ENCODE measurements at regions not wholly inside any gene's neighbourhood (a gene's known extent, or its start where the extent isn't known, plus 50 kb on each side); places are given as distances from the start of the nearest gene placed in this dataset.

DNA sequence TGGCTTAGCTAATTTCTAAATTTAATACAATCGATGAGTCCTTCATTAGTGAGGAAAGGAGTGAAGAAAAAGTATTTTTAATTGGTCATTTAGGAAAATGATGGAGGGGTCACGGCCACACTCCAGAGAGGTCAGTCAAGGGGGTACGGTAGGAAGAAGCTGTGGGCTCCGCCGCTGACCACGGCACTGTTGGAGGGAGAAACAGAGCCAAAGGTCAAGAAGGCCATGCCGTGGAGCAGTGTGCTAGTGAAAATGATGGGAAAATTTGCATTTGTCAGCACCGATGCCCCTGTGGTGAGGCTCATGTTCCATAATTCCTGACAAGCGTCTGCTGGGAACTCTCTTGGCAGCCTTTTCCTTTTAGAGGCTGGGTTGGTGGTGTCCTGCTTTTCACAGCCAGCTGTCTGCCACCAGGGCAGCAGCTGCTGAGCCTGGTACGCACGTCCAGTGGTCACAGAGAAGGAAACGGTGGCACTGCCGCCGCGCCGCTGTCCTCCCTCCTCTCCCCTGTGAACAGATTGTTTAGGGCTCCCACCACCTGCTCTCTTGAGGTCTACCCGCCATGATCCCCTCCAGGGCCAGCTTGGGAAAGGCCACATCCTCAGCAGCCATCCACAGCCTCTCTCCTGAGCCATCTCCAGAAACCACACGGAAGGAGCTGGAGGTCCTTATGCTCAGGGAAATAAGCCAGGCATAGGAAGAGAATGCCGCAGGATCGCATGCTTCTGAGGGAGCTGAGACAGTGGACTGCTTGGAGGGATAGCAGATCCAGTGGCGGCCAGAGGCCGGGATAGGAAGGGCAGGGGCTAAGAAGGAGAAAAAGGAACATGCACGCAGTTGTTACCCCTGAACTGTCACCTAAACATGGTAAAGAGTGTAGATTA, 263.7 kb upstream of the PPP2R2D start:
- Histone ChIP-seq H3K4me3 (ENCODE audit: low read depth, low read length) (no peak overlapping the region), H3K9me3 (ENCODE audit: control insufficient read depth, insufficient read depth, low read length) (no peaks in the 10 kb centered on the region), H3K9ac (ENCODE audit: low read depth, low read length) (no peak overlapping the region), H3K36me3 (ENCODE audit: control insufficient read depth, insufficient read depth, low read length) (no peaks in the 10 kb centered on the region), H3K27me3 (ENCODE audit: control insufficient read depth, insufficient read depth, low read length) (no peaks in the 10 kb centered on the region), H3K4me1 (ENCODE audit: control insufficient read depth, insufficient read depth, low read length) (peaks cover 6% of the 10 kb centered on the region; the same call in 1 of the 2 replicates), H3K27ac (ENCODE audit: low read depth, low read length) (no peak overlapping the region)

DNA sequence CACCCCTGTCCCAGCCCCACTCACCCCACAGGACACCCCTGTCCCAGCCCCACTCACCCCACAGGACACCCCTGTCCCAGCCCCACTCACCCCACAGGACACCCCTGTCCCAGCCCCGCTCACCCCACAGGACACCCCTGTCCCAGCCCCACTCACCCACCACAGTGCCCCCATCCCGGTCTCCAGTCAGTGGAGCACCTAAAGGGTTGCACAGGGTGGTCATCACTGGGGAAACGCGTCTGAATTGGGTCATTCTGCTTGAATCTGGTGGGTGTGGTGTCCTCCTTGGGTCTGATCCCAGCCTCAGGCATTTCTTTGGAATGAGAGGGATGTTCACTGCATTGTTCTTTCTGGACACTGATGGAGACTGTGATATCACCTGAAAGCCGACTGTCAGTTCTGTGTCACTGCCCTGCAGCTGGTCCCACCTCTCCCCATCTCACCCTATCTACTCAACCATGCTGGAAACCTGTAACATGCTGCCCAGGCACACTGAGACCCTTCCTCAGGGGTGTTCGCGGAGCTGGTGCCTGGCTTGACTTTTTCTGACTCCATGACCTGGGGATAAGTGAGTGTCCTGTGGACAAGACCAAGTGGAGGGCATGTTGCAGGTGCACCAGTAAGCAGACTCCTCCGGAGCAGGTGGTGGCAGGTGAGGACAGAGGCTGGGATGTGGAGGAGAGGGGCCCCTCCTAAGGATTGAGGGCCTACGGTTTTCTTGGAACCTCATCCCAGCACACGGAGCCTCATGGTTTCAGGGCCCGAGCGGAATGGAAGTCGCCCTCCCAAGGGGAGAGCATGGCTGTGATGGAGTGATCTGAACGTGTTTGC, 262.5 kb upstream of the PPP2R2D start:
- H3K9ac ChIP-seq (ENCODE audit: low read depth, low read length) = no peak overlapping the region
- peaks cover 6% of the 10 kb centered on the region; the same call in 1 of the 2 replicates for H3K4me1 ChIP-seq (ENCODE audit: control insufficient read depth, insufficient read depth, low read length)
- no peak overlapping the region for H3K27ac ChIP-seq (ENCODE audit: low read depth, low read length)
- H3K36me3 ChIP-seq (ENCODE audit: control insufficient read depth, insufficient read depth, low read length) = no peaks in the 10 kb centered on the region
- H3K9me3 ChIP-seq (ENCODE audit: control insufficient read depth, insufficient read depth, low read length) = no peaks in the 10 kb centered on the region
- H3K4me3 ChIP-seq (ENCODE audit: low read depth, low read length) = no peak overlapping the region
- no peaks in the 10 kb centered on the region for H3K27me3 ChIP-seq (ENCODE audit: control insufficient read depth, insufficient read depth, low read length)

DNA sequence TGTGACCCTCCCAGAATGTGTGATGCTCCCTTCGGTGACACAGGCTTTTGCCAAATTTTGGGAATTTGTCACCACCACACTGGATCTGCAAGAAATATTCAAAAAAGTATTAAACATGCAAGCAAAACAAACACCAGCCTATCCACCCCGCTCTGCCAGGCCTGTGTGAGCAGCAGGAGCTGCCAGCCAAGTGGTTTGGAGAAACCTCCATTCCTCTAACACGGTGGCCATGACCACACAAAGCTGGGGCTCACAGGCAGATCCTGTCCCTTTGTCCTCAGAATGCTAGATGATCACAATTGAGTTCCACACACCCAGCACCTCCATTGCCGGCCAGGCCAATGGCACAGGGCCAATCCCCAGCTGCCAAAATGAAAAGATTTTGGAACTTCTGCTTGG, 261.9 kb upstream of the PPP2R2D start:
- H3K9me3 ChIP-seq (ENCODE audit: control insufficient read depth, insufficient read depth, low read length) = no peaks in the 10 kb centered on the region
- no peak overlapping the region for H3K4me3 ChIP-seq (ENCODE audit: low read depth, low read length)
- no peak overlapping the region for H3K27ac ChIP-seq (ENCODE audit: low read depth, low read length)
- H3K4me1 ChIP-seq (ENCODE audit: control insufficient read depth, insufficient read depth, low read length) = peaks cover 6% of the 10 kb centered on the region; the same call in 1 of the 2 replicates
- no peaks in the 10 kb centered on the region for H3K27me3 ChIP-seq (ENCODE audit: control insufficient read depth, insufficient read depth, low read length)
- no peaks in the 10 kb centered on the region for H3K36me3 ChIP-seq (ENCODE audit: control insufficient read depth, insufficient read depth, low read length)
- no peak overlapping the region for H3K9ac ChIP-seq (ENCODE audit: low read depth, low read length)

DNA sequence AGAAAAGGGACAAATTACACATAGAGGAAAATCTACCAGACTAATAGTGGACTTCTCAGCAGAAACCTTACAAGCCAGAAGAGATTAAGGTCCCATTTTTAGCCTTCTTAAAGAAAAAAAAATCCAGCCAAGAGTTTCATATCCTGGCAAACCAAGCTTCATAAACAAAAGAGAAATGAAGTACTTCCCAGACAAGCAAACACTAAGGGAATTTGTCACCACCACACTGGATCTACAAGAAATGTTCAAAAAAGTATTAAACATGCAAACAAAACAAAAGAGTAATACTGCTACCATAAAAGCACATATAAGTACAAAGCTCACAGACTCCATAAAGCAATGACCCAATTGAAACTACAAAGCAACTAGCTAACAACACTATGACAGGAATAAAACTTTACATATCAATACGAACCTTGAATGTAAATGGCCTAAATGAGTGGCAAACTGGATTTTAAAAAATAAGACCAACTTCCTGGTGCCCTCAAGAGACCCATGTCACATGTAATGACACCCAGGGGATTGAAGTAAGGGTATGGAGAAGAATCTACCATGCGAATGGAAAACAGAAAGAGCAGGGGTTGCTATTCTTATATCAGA, 260.7 kb upstream of the PPP2R2D start:
- Histone ChIP-seq H3K4me3 (ENCODE audit: low read depth, low read length) (no peak overlapping the region), H3K9me3 (ENCODE audit: control insufficient read depth, insufficient read depth, low read length) (no peaks in the 10 kb centered on the region), H3K36me3 (ENCODE audit: control insufficient read depth, insufficient read depth, low read length) (no peaks in the 10 kb centered on the region), H3K4me1 (ENCODE audit: control insufficient read depth, insufficient read depth, low read length) (peaks cover 6% of the 10 kb centered on the region; the same call in 1 of the 2 replicates), H3K27ac (ENCODE audit: low read depth, low read length) (no peak overlapping the region), H3K9ac (ENCODE audit: low read depth, low read length) (no peak overlapping the region), H3K27me3 (ENCODE audit: control insufficient read depth, insufficient read depth, low read length) (no peaks in the 10 kb centered on the region)

DNA sequence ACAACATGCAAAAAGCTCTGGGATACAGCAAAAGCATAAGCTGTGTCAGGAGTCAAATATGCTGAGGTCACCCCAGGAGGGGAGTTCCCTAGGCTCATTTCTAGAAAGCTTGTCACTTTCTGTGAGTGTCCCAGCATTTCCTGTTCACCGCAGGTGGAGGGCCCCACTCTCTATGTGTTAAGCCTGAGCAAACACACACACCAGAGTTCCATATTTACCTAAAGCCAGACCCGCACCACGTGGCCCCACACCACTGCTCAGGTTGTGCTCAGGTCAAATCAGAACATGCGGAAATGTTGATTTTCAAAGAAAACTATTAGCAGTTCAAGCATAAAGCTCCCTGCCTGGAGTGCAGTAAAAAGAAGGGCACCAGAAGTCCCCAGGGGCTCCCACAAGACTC, 259.6 kb upstream of the PPP2R2D start:
- Histone ChIP-seq H3K36me3 (ENCODE audit: control insufficient read depth, insufficient read depth, low read length) (no peaks in the 10 kb centered on the region), H3K4me3 (ENCODE audit: low read depth, low read length) (no peak overlapping the region), H3K27me3 (ENCODE audit: control insufficient read depth, insufficient read depth, low read length) (no peaks in the 10 kb centered on the region), H3K4me1 (ENCODE audit: control insufficient read depth, insufficient read depth, low read length) (peaks cover 6% of the 10 kb centered on the region; the same call in 1 of the 2 replicates), H3K27ac (ENCODE audit: low read depth, low read length) (peak overlapping the region; percentile 38), H3K9me3 (ENCODE audit: control insufficient read depth, insufficient read depth, low read length) (no peaks in the 10 kb centered on the region), H3K9ac (ENCODE audit: low read depth, low read length) (no peak overlapping the region)

DNA sequence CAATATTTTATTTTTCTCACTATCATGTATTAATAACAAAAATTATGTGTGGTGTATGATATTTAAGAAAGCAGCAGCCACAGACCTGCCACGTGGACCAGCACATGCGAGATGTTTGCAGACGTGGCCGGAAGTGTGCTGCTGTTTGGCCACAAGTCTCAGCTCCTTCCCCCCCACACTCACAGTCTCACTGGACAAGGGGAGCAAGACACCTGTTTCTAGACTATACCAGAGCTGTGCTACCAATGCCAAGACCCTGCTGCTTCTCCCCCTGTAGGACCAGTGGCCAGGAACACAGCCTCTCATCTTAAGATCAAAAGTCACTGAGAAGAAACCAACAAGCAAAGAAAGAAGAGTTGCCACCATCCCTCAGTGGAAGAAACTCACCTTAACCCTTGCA, 258.9 kb upstream of the PPP2R2D start:
- Histone ChIP-seq H3K27me3 (ENCODE audit: control insufficient read depth, insufficient read depth, low read length) (no peaks in the 10 kb centered on the region), H3K36me3 (ENCODE audit: control insufficient read depth, insufficient read depth, low read length) (no peaks in the 10 kb centered on the region), H3K9ac (ENCODE audit: low read depth, low read length) (no peak overlapping the region), H3K4me1 (ENCODE audit: control insufficient read depth, insufficient read depth, low read length) (peaks cover 6% of the 10 kb centered on the region; the same call in 1 of the 2 replicates), H3K4me3 (ENCODE audit: low read depth, low read length) (no peak overlapping the region), H3K27ac (ENCODE audit: low read depth, low read length) (no peak overlapping the region), H3K9me3 (ENCODE audit: control insufficient read depth, insufficient read depth, low read length) (no peaks in the 10 kb centered on the region)

DNA sequence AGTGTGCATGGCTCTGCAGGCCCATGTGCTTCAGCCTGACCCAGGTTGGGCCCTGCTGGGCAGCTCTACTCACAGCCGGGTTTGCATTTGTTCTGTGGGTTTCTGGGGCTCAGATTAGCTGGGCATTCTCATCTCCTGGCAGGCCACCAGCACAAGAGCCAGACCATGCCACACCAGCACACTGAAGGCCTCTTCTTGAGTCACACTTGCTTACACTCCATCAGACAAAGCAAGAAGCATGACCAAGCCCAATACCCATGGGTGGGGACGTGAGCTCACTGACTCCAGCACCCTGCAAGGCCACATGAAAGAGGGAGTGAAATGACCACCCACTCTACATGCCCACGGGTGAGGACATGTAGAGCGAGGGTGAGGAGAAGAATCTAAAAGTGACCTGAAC, 257.8 kb upstream of the PPP2R2D start:
- H3K27ac ChIP-seq (ENCODE audit: low read depth, low read length) = no peak overlapping the region
- H3K9ac ChIP-seq (ENCODE audit: low read depth, low read length) = no peak overlapping the region
- H3K4me3 ChIP-seq (ENCODE audit: low read depth, low read length) = no peak overlapping the region
- H3K9me3 ChIP-seq (ENCODE audit: control insufficient read depth, insufficient read depth, low read length) = no peaks in the 10 kb centered on the region
- no peaks in the 10 kb centered on the region for H3K36me3 ChIP-seq (ENCODE audit: control insufficient read depth, insufficient read depth, low read length)
- no peaks in the 10 kb centered on the region for H3K27me3 ChIP-seq (ENCODE audit: control insufficient read depth, insufficient read depth, low read length)
- H3K4me1 ChIP-seq (ENCODE audit: control insufficient read depth, insufficient read depth, low read length) = peaks cover 6% of the 10 kb centered on the region; the same call in 1 of the 2 replicates

DNA sequence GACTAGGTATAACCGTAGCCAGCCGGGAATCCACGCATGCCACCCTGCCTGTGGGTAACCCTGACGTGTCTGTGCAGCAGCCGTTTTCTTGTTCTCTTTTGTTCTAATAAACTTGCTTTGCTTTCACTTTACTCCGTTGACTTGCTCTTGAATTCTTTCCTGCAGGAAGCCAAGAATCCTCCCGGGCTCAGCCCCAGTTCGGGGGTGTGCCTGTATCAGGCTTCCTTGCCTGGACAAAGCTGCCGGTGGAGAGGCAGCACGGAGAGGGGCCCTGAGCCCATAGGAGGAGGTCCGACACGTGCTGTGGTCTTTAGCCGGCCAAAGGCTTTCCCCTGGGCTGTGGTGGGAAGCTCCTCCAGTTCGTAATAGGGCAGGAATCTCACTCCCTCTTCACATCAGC, 256.5 kb upstream of the PPP2R2D start:
- no peaks in the 10 kb centered on the region for H3K27me3 ChIP-seq (ENCODE audit: control insufficient read depth, insufficient read depth, low read length)
- H3K9me3 ChIP-seq (ENCODE audit: control insufficient read depth, insufficient read depth, low read length) = no peaks in the 10 kb centered on the region
- H3K36me3 ChIP-seq (ENCODE audit: control insufficient read depth, insufficient read depth, low read length) = no peaks in the 10 kb centered on the region
- no peak overlapping the region for H3K9ac ChIP-seq (ENCODE audit: low read depth, low read length)
- H3K4me1 ChIP-seq (ENCODE audit: control insufficient read depth, insufficient read depth, low read length) = peaks cover 6% of the 10 kb centered on the region; the same call in 1 of the 2 replicates
- H3K27ac ChIP-seq (ENCODE audit: low read depth, low read length) = no peak overlapping the region
- no peak overlapping the region for H3K4me3 ChIP-seq (ENCODE audit: low read depth, low read length)

DNA sequence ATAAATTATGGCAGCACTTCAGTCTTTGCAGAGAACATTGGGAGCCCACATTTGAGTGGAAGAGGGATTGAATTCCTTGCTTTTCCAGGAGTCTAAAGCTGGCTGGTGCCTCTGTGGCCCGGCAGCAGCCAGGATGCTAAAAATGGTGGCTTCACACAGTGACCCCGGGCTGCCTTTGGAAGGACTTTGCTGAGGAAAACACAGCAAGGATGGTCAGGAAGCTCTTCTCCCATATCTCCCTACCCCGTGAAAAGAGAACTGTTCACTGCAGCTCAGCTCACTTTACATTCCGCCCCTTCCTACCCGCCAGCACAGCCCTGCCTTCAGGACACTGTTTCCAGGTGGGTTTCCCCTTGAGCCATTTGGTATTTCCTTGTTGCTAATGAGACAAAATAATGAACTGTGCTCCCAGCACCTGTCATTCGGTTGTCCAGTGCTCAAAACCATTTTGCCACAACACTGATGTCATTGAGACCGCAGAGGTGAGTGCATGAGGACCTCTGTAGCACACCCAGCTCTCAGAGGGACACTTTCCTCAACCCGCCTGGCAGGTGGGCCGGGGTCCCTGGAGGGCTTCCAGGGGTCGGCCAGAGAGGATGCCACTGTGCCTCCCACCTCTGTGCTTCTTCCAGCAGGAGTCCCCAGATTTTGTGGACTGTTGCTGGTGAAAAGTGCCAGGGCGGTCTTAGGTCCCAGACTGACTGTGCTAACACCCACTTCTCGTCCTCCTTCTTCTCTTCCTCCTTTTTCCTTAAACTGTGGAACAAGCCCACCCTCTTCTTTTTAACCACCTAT, 255.7 kb upstream of the PPP2R2D start:
- H3K27me3 ChIP-seq (ENCODE audit: control insufficient read depth, insufficient read depth, low read length) = no peaks in the 10 kb centered on the region
- H3K9ac ChIP-seq (ENCODE audit: low read depth, low read length) = no peak overlapping the region
- peaks cover 6% of the 10 kb centered on the region; the same call in 1 of the 2 replicates for H3K4me1 ChIP-seq (ENCODE audit: control insufficient read depth, insufficient read depth, low read length)
- no peaks in the 10 kb centered on the region for H3K9me3 ChIP-seq (ENCODE audit: control insufficient read depth, insufficient read depth, low read length)
- H3K36me3 ChIP-seq (ENCODE audit: control insufficient read depth, insufficient read depth, low read length) = no peaks in the 10 kb centered on the region
- no peak overlapping the region for H3K27ac ChIP-seq (ENCODE audit: low read depth, low read length)
- H3K4me3 ChIP-seq (ENCODE audit: low read depth, low read length) = no peak overlapping the region

DNA sequence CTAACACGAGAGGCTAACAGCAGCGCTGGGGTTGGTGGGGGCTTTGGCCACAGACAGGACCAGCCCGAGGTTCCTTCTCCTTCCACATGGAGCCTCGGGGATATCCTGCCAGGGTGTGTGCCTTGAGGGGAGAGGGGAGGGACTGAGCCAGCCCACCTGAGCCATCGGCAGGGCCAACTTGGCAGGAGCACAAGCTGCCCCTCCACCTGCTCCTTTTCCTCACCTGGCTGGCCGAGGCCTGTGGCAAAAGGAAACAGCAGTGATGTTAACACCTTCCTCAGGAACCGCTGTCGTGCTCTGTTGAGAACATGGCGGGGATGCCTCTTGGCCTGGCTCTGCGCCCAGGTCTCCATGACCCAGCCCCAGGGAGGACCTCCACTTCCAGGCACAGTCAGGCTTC, 255.1 kb upstream of the PPP2R2D start:
- Histone ChIP-seq H3K36me3 (ENCODE audit: control insufficient read depth, insufficient read depth, low read length) (no peaks in the 10 kb centered on the region), H3K9me3 (ENCODE audit: control insufficient read depth, insufficient read depth, low read length) (no peaks in the 10 kb centered on the region), H3K27ac (ENCODE audit: low read depth, low read length) (no peak overlapping the region), H3K27me3 (ENCODE audit: control insufficient read depth, insufficient read depth, low read length) (no peaks in the 10 kb centered on the region), H3K4me3 (ENCODE audit: low read depth, low read length) (no peak overlapping the region), H3K9ac (ENCODE audit: low read depth, low read length) (no peak overlapping the region), H3K4me1 (ENCODE audit: control insufficient read depth, insufficient read depth, low read length) (peaks cover 6% of the 10 kb centered on the region; the same call in 1 of the 2 replicates)
